IMR-90 (cell line): ENCODE measurements at regions not wholly inside any gene's neighbourhood (a gene's known extent, or its start where the extent isn't known, plus 50 kb on each side); places are given as distances from the start of the nearest gene placed in this dataset.
A peak's percentile ranks its signal among the peaks of the same experiment; 100 is the strongest.

Experiments used
- ATAC-seq: fragments of 200-7000 bp; cut with Tn5 transposase; 2 replicates; pipeline ENCODE4 v1.9.1; 2020; ENCODE audit warnings: low read depth, mild to moderate bottlenecking, moderate library complexity
- BruUV-seq: library from RNA; stranded (reverse); fragments of 400-500 nt; replicated peaks from 2 replicates; lab custom pipeline; 2021; lab: Mats Ljungman, UMichigan
- CTCF ChIA-PET: fragments of 300-600 bp; formaldehyde crosslinking; extraction: SDS; loops from one replicate; lab custom pipeline; 2021; ENCODE audit warnings: antibody characterized with exemption; lab: Yijun Ruan, JAX
- POLR2A ChIA-PET: fragments of 300-600 bp; sonication (Branson Sonifier 250); formaldehyde crosslinking; loops from one replicate; lab custom pipeline; 2022; ENCODE audit warnings: antibody characterized with exemption; ENCODE audit not compliant: unreplicated experiment; lab: Charles Lee
- DNase-seq: peaks from one replicate; pipeline ENCODE4 v3.0.0; 2013
- H2AFZ ChIP-seq: replicated peaks from 2 replicates; pipeline ENCODE3; 2013; ENCODE audit warnings: low read length, mild to moderate bottlenecking; ENCODE audit not compliant: poor library complexity
- H2AK5ac ChIP-seq: 2 replicates; pipeline ENCODE4 v1.6.1; 2013; ENCODE audit warnings: low read depth, low read length, inconsistent platforms
- H2AK9ac ChIP-seq: replicated peaks from 2 replicates; pipeline ENCODE3; 2013; ENCODE audit warnings: mild to moderate bottlenecking, low read depth, low read length, moderate library complexity; ENCODE audit not compliant: poor library complexity
- H2BK120ac ChIP-seq: 2 replicates; pipeline ENCODE4 v1.6.1; 2013; ENCODE audit warnings: low read depth, low read length, inconsistent platforms
- H2BK15ac ChIP-seq: 3 replicates; pipeline ENCODE4 v1.6.1; 2013; ENCODE audit warnings: low read depth, low read length, inconsistent platforms
- H2BK20ac ChIP-seq: 2 replicates; pipeline ENCODE4 v1.6.1; 2013; ENCODE audit warnings: low read depth, mild to moderate bottlenecking, inconsistent platforms, low read length, moderate library complexity
- H2BK5ac ChIP-seq: 2 replicates; pipeline ENCODE4 v1.6.1; 2013; ENCODE audit warnings: mild to moderate bottlenecking, low read depth, low read length, inconsistent platforms; ENCODE audit not compliant: poor library complexity, severe bottlenecking
- H3K14ac ChIP-seq: replicated peaks from 2 replicates; pipeline ENCODE4 v1.6.1; 2013; ENCODE audit warnings: low read depth, low read length, inconsistent platforms
- H3K18ac ChIP-seq: 2 replicates; pipeline ENCODE4 v1.6.1; 2013; ENCODE audit warnings: low read depth, low read length, control low read depth
- H3K23ac ChIP-seq: 2 replicates; pipeline ENCODE4 v1.6.1; 2013; ENCODE audit warnings: low read depth, low read length, inconsistent platforms
- H3K27ac ChIP-seq: 2 replicates; pipeline ENCODE4 v1.5.1; 2013; ENCODE audit warnings: mild to moderate bottlenecking, control low read depth, low read length; ENCODE audit not compliant: insufficient read depth
- H3K27me3 ChIP-seq: 2 replicates; pipeline ENCODE4 v1.6.1; 2013; ENCODE audit warnings: low read length; ENCODE audit not compliant: control insufficient read depth, insufficient read depth
- H3K36me3 ChIP-seq: 2 replicates; pipeline ENCODE4 v1.6.1; 2013; ENCODE audit warnings: low read length, mixed read lengths; ENCODE audit not compliant: control insufficient read depth, insufficient read depth
- H3K4ac ChIP-seq: 2 replicates; pipeline ENCODE4 v1.6.1; 2013; ENCODE audit warnings: low read depth, low read length, inconsistent platforms
- H3K4me1 ChIP-seq: 2 replicates; pipeline ENCODE4 v1.6.1; 2013; ENCODE audit warnings: low read length, mixed read lengths; ENCODE audit not compliant: control insufficient read depth, insufficient read depth
- H3K4me2 ChIP-seq: 2 replicates; pipeline ENCODE4 v1.6.1; 2013; ENCODE audit warnings: low read depth, mild to moderate bottlenecking, control low read depth, low read length, moderate library complexity
- H3K4me3 ChIP-seq: 2 replicates; pipeline ENCODE4 v1.5.1; 2013; ENCODE audit warnings: low read depth, mild to moderate bottlenecking, control low read depth, low read length, moderate library complexity; ENCODE audit not compliant: insufficient read depth
- H3K56ac ChIP-seq: 2 replicates; pipeline ENCODE4 v1.6.1; 2013; ENCODE audit warnings: low read length, inconsistent platforms; ENCODE audit not compliant: insufficient read depth; ENCODE audit errors: extremely low read depth
- H3K79me1 ChIP-seq, 2 experiments: 2 replicates each; pipeline ENCODE4 v1.6.1; 2013; ENCODE audit warnings: low read length in 2 of 2, inconsistent platforms in 1 of 2, low read depth in 1 of 2
- H3K9ac ChIP-seq: 2 replicates; pipeline ENCODE4 v1.6.1; 2013; ENCODE audit warnings: low read depth, low read length, control low read depth
- H3K9me1 ChIP-seq: 2 replicates; pipeline ENCODE4 v1.6.1; 2013; ENCODE audit warnings: low read length, inconsistent platforms; ENCODE audit not compliant: insufficient read depth
- H3K9me3 ChIP-seq: 2 replicates; pipeline ENCODE4 v1.6.1; 2013; ENCODE audit warnings: low read length; ENCODE audit not compliant: control insufficient read depth, insufficient read depth
- H4K20me1 ChIP-seq: 2 replicates; pipeline ENCODE4 v1.6.1; 2013; ENCODE audit warnings: low read length, inconsistent platforms; ENCODE audit not compliant: insufficient read depth
- H4K5ac ChIP-seq: 2 replicates; pipeline ENCODE4 v1.6.1; 2013; ENCODE audit warnings: mild to moderate bottlenecking, low read depth, low read length, control low read depth
- H4K8ac ChIP-seq, 2 experiments: 2 replicates each; pipeline ENCODE4 v1.6.1; 2013; ENCODE audit warnings: low read depth in 2 of 2, low read length in 2 of 2, control low read depth in 1 of 2, inconsistent platforms in 1 of 2
- H4K91ac ChIP-seq: 2 replicates; pipeline ENCODE4 v1.6.1; 2013; ENCODE audit warnings: low read depth, low read length, inconsistent platforms; ENCODE audit not compliant: insufficient read depth
- CEBPB ChIP-seq: IDR thresholded peaks from 2 replicates; pipeline ENCODE4 v1.6.1; 2012; ENCODE audit warnings: low read depth, low read length, improper control_type of control experiment
- dilution Hi-C: fragments of 300-500 bp; cut with HindIII; formaldehyde crosslinking; loops from one replicate; pipeline ENCODE4 v1.14.3; 2018; ENCODE audit warnings: low sequenced_read_pairs; ENCODE audit not compliant: unreplicated experiment
- in situ Hi-C: fragments of 300-500 bp; cut with MboI; formaldehyde crosslinking; loops from 3 replicates; pipeline ENCODE4 v1.14.3; 2019; ENCODE audit warnings: low sequenced_read_pairs, inconsistent platforms, mixed read lengths
- intact Hi-C: fragments of 100-400 bp; cut with micrococcal nuclease; formaldehyde crosslinking; loops from 2 replicates; pipeline ENCODE4 v1.10.0; 2022
- TF ChIP-seq, protein P1 (sequence below): fragments of 150-350 bp; IDR thresholded peaks from 2 replicates; pipeline ENCODE4 v1.6.1; 2017; ENCODE audit warnings: mild to moderate bottlenecking, antibody characterized with exemption, low read length, low read depth

DNA sequence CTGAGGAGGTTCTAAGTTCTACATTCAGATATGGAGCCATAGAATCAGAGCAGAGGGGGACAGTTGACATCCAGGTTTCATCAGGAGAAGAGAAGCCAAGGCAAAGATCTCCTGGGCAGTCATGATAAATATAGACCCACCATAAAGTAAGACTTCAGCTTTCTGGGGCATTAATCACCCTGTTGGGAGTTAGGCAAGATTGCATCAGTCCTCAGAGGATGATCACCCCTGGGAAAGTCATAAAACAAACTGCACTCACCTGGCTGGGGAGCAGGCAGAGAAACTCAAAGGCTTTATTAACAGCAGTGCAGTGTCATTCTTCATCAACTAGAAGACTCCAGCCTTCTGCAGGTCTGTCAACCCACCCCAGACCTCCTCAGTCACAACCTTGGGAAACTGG is 301.3 kb upstream of the JARID2 start:
- Histone ChIP-seq H2AFZ (no peak overlapping the region), H2BK120ac (no peak overlapping the region), H3K18ac (no peak overlapping the region), H3K4me3 (no peak overlapping the region), H3K79me1 (no peaks in the 10 kb centered on the region), H4K20me1 (no peaks in the 10 kb centered on the region), H3K9me3 (no peaks in the 10 kb centered on the region), H3K4ac (no peak overlapping the region), H2BK15ac (no peak overlapping the region), H3K27ac (no peak overlapping the region), H3K4me1 (no peaks in the 10 kb centered on the region), H3K36me3 (no peaks in the 10 kb centered on the region), H3K4me2 (no peak overlapping the region), H3K14ac (no peak overlapping the region), H3K56ac (no peak overlapping the region), H4K5ac (no peak overlapping the region), H2BK20ac (no peak overlapping the region), H3K9me1 (no peaks in the 10 kb centered on the region), H2AK5ac (no peak overlapping the region), H3K9ac (no peak overlapping the region), H4K8ac (no peak overlapping the region), H2AK9ac (no peak overlapping the region), H2BK5ac (no peak overlapping the region), H3K27me3 (peaks cover 3% of the 10 kb centered on the region), H3K23ac (no peak overlapping the region), H4K91ac (no peak overlapping the region)
- BruUV-seq = no TSS peak
- ChIA-PET CTCF (no interaction called here), POLR2A (no interaction called here)
- dilution Hi-C loops = no loop called here
- peak; percentile 28; the same call in 1 of the 2 replicates for TF ChIP-seq CEBPB
- TF ChIP-seq, protein P1, sequence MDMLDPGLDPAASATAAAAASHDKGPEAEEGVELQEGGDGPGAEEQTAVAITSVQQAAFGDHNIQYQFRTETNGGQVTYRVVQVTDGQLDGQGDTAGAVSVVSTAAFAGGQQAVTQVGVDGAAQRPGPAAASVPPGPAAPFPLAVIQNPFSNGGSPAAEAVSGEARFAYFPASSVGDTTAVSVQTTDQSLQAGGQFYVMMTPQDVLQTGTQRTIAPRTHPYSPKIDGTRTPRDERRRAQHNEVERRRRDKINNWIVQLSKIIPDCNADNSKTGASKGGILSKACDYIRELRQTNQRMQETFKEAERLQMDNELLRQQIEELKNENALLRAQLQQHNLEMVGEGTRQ = no peak
- DNase-seq (no peak), ATAC-seq (no peak)
- in situ Hi-C loops = no loop called here
- intact Hi-C loops = no loop called here
